ENCODE measurements at regions not wholly inside any gene's neighbourhood (a gene's known extent, or its start where the extent isn't known, plus 50 kb on each side); places are given as distances from the start of the nearest gene placed in this dataset.

GRCh38 chr5:109485030-109485429 is 75.3 kb upstream of the PJA2 start (continued):
- TF ChIP-seq ZNF37A (tag by site-specific recombination; IDR thresholded peaks at IDR 0.05) (0 out of 2 replicates have a peak, but pooled peaks have one; percentile 7), ZNF660 (tag by site-specific recombination; IDR thresholded peaks at IDR 0.05) (peak; percentile 96), ZBTB17 (tag by site-specific recombination; IDR thresholded peaks at IDR 0.05) (peak; percentile 63)

GRCh38 chr5:109484597-109484996 is 74.8 kb upstream of the PJA2 start:
- ChIA-PET POLR2A (no interaction called here), CTCF (interaction anchor here (0.6 to 1.0 kb wide), 2 partner anchors 13 to 252 kb away, joined by 3 read pairs; no protein-coding TSS in a partner anchor)
- Histone ChIP-seq H3K27ac (ENCODE audit: extremely low read depth, low read depth, low read length) (no peak overlapping the region), H3K4me1 (ENCODE audit: control insufficient read depth, insufficient read depth, low read length) (peaks cover 13% of the 10 kb centered on the region), H3K4me3 (ENCODE audit: low read depth, low read length) (no peak overlapping the region), H3K9me3 (ENCODE audit: control insufficient read depth, insufficient read depth, low read depth, low read length) (no peaks in the 10 kb centered on the region), H3K36me3 (ENCODE audit: control insufficient read depth in 2 of 2, insufficient read depth in 1 of 2, low read length in 2 of 2) (no peaks in the 10 kb centered on the region)
- no peak for TF ChIP-seq ZNF549 (tag by site-specific recombination; IDR thresholded peaks at IDR 0.05)
- TF ChIP-seq ZNF362 (tag by site-specific recombination; IDR thresholded peaks at IDR 0.05): peak; percentile 89

- Histone ChIP-seq H3K36me3 (ENCODE audit: control insufficient read depth in 2 of 2, insufficient read depth in 1 of 2, low read length in 2 of 2) (no peaks in the 10 kb centered on the region), H3K4me3 (ENCODE audit: low read depth, low read length) (no peak overlapping the region), H3K27ac (ENCODE audit: extremely low read depth, low read depth, low read length) (no peak overlapping the region), H3K4me1 (ENCODE audit: control insufficient read depth, insufficient read depth, low read length) (peaks cover 13% of the 10 kb centered on the region), H3K9me3 (ENCODE audit: control insufficient read depth, insufficient read depth, low read depth, low read length) (no peaks in the 10 kb centered on the region)
- ChIA-PET POLR2A (no interaction called here), CTCF (interaction anchor here (0.6 to 1.1 kb wide), 2 partner anchors 9 to 361 kb away, joined by 3 to 5 read pairs; no protein-coding TSS in a partner anchor)
- TF ChIP-seq ZNF341 (tag by site-specific recombination; IDR thresholded peaks at IDR 0.05; ENCODE audit: low read depth) (peak; percentile 77), ZBTB6 (tag by site-specific recombination; IDR thresholded peaks at IDR 0.05) (no peak)
Observed at GRCh38 chr5:109483395-109483971, 73.7 kb upstream of the PJA2 start.

- TF ChIP-seq ZNF837 (tag by site-specific recombination; IDR thresholded peaks at IDR 0.05): no peak
- TF ChIP-seq ZBTB20 (tag by site-specific recombination; IDR thresholded peaks at IDR 0.05): no peak
- no peak for TF ChIP-seq ZNF488 (tag by site-specific recombination; IDR thresholded peaks at IDR 0.05)
- no peak for TF ChIP-seq ZNF221 (tag by site-specific recombination; IDR thresholded peaks at IDR 0.05; ENCODE audit: borderline replicate concordance)
- no peak for TF ChIP-seq ZNF248 (tag by site-specific recombination; IDR thresholded peaks at IDR 0.05)
- no peak for TF ChIP-seq ZNF610 (tag by site-specific recombination; IDR thresholded peaks at IDR 0.05; ENCODE audit: borderline replicate concordance)
- no peak for TF ChIP-seq TSHZ1 (tag by site-specific recombination; IDR thresholded peaks at IDR 0.05; ENCODE audit: borderline replicate concordance)
- TF ChIP-seq KLF10 (tag by site-specific recombination; IDR thresholded peaks at IDR 0.05): no peak
- no peak for TF ChIP-seq ZNF645 (tag by site-specific recombination; IDR thresholded peaks at IDR 0.05)
- TF ChIP-seq ZNF146 (tag by site-specific recombination; IDR thresholded peaks at IDR 0.05): no peak
- TF ChIP-seq ZNF513 (tag by site-specific recombination; IDR thresholded peaks at IDR 0.05): no peak
- H3K4me3 ChIP-seq (ENCODE audit: low read depth, low read length): no peak overlapping the region
- no peaks in the 10 kb centered on the region for H3K36me3 ChIP-seq (ENCODE audit: control insufficient read depth in 2 of 2, insufficient read depth in 1 of 2, low read length in 2 of 2)
- H3K4me1 ChIP-seq (ENCODE audit: control insufficient read depth, insufficient read depth, low read length): peaks cover 13% of the 10 kb centered on the region
- ChIA-PET POLR2A (no interaction called here), CTCF (no interaction called here)
- no peak overlapping the region for H3K27ac ChIP-seq (ENCODE audit: extremely low read depth, low read depth, low read length)
- no peaks in the 10 kb centered on the region for H3K9me3 ChIP-seq (ENCODE audit: control insufficient read depth, insufficient read depth, low read depth, low read length)
Observed at GRCh38 chr5:109482748-109483147, 73.0 kb upstream of the PJA2 start.
